ENCODE measurements at regions not wholly inside any gene's neighbourhood (a gene's known extent, or its start where the extent isn't known, plus 50 kb on each side); places are given as distances from the start of the nearest gene placed in this dataset.

- TF ChIP-seq CTCF (conservative IDR thresholded peaks at IDR 0.05) (no peak), EZH2 (IDR thresholded peaks at IDR 0.05; ENCODE audit: low read depth) (no peak)
Observed at GRCh38 chr18:22284581-22285360, 115.4 kb downstream of the GATA6 start.
